SK-N-MC (cell line): ENCODE measurements at regions not wholly inside any gene's neighbourhood (a gene's known extent, or its start where the extent isn't known, plus 50 kb on each side); places are given as distances from the start of the nearest gene placed in this dataset.

Experiments used
- DNase-seq: peaks from one replicate; pipeline ENCODE4 v3.0.0-alpha.2; 2011; ENCODE audit warnings: low read depth, low spot score
- H3K27ac ChIP-seq: fragments of 200-600 bp; sonication (generic); 2 replicates; pipeline ENCODE4 v1.5.1; 2016; ENCODE audit warnings: mixed run types
- H3K36me3 ChIP-seq: fragments of 200-600 bp; sonication (generic); 2 replicates; pipeline ENCODE4 v1.6.1; 2017; ENCODE audit warnings: antibody characterized with exemption, low read length, mixed read lengths; ENCODE audit not compliant: insufficient read depth
- H3K4me3 ChIP-seq: fragments of 200-600 bp; sonication (generic); 2 replicates; pipeline ENCODE4 v1.5.1; 2016
- H3K9ac ChIP-seq: fragments of 200-600 bp; sonication (generic); 2 replicates; pipeline ENCODE4 v1.8.0; 2017; ENCODE audit warnings: mixed run types, mixed read lengths; ENCODE audit not compliant: insufficient read length
- H3K9me3 ChIP-seq: fragments of 200-600 bp; sonication (generic); 2 replicates; pipeline ENCODE4 v1.6.1; 2017; ENCODE audit warnings: low read depth, mild to moderate bottlenecking, antibody characterized with exemption, low read length, moderate library complexity, mixed read lengths
- EZH2 ChIP-seq: fragments of 200-600 bp; sonication (generic); IDR thresholded peaks from one replicate; pipeline ENCODE4 v1.6.1; 2017; ENCODE audit warnings: antibody characterized with exemption
- FOXP2 ChIP-seq: optimal IDR thresholded peaks from 2 replicates; pipeline ENCODE3; 2011; ENCODE audit warnings: mild to moderate bottlenecking, moderate library complexity; ENCODE audit not compliant: insufficient read depth; ENCODE audit errors: extremely low read length, control extremely low read depth
- POLR2AphosphoS5 ChIP-seq: IDR thresholded peaks from 2 replicates; pipeline ENCODE4 v1.6.1; 2012; ENCODE audit warnings: mild to moderate bottlenecking, low read depth, low read length, borderline replicate concordance

DNA sequence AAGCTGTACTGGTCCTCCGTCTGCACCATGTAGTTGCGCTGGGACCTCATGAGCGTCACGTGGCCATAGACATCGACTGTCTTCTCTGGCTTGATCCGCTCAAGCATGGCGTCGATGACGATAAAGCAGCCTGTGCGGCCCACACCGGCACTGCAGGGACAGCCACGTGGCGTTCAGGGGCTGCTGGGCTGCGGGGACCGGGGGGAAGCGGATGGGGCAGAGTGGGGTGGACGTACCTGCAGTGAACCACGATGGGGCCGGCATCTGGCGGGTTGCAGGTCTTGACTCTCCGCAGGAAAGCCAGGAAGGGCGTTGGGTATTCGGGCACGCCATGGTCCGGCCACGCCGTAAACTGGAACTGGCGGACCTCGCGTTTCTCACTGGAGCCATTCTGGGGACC is 128.5 kb downstream of the PTPRS start:
- DNase-seq: no peak
- no peak overlapping the region for H3K4me3 ChIP-seq
- no peak overlapping the region for H3K9ac ChIP-seq
- TF ChIP-seq POLR2AphosphoS5: no peak
- no peak for TF ChIP-seq EZH2
- no peak for TF ChIP-seq FOXP2
- no peaks in the 10 kb centered on the region for H3K9me3 ChIP-seq
- peaks cover 93% of the 10 kb centered on the region for H3K36me3 ChIP-seq
- H3K27ac ChIP-seq: no peak overlapping the region

DNA sequence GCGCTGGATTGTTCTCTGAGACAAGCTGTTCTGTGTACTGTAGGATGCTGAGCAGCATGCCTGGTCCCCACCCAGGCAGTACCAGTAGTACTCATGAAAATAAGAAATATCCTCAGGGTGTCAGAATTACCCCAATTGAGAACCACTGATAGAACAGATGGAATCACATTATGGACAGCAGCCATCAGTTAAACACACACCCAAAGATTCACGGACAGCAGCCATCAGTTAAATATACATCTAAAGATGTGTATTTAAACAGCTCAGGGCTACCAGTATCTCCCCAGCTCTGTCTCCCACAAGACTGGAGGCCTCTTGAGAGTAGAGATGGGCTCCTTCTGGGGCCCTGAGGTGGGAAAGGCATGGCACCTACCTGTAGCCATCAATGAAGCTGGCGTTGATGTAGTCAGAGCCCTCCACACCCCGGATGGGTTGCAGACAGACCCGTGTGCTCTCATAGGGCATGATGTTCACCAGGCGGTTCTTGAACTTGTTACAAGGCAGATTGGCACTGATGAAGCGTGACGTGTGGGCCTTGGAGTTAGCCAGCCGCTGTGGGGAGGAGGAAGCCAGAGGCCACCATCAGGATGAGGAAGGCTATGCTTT is 129.3 kb downstream of the PTPRS start:
- Histone ChIP-seq H3K4me3 (no peak overlapping the region), H3K27ac (no peak overlapping the region), H3K36me3 (peaks cover 85% of the 10 kb centered on the region), H3K9ac (no peak overlapping the region), H3K9me3 (no peaks in the 10 kb centered on the region)
- no peak for TF ChIP-seq POLR2AphosphoS5
- no peak for TF ChIP-seq FOXP2
- TF ChIP-seq EZH2: no peak
- DNase-seq: no peak

DNA sequence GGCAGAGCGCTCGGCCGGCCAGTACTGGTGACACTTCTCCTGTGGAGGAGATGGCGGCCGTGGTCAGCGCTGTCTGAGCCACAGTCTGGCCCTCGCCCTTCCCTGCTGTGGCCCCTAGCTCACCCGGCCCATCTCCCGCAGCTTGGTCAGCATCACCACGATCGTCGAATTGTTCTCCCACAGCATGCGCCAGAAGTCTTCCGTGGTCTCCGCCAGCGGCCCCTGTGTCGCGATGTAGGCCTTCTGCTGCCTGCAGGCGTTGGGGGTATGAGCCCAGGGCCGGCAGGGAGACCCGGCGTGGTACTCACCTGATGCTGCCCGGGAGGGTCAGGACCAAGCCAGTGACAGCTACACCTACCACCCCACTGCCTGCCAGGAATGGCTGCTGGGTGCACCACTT is 130.1 kb downstream of the PTPRS start:
- no peak overlapping the region for H3K9ac ChIP-seq
- TF ChIP-seq FOXP2: no peak
- no peak for TF ChIP-seq POLR2AphosphoS5
- no peak for TF ChIP-seq EZH2
- DNase-seq: no peak
- no peaks in the 10 kb centered on the region for H3K9me3 ChIP-seq
- peaks cover 78% of the 10 kb centered on the region for H3K36me3 ChIP-seq
- H3K4me3 ChIP-seq: no peak overlapping the region
- no peak overlapping the region for H3K27ac ChIP-seq

DNA sequence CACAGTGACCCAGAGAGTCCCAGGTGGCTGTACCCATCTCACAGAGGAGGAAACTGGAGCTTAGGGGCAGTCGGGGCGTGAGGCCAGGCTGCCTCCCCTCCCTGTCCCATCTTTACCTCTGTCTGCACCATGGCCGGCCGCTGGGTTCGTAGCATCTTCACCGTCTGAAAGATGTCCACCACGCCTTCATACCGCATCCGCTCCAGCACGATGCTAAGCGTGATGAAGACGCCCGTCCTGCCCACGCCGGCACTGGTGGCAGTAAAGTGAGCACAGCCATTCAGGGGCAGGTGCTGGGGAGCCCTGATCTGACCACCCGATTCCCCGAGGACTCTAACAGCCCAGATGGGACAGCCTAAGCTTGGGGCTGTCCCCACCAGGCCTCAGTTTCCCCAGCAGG is 132.8 kb downstream of the PTPRS start:
- Histone ChIP-seq H3K4me3 (no peak overlapping the region), H3K9me3 (no peaks in the 10 kb centered on the region), H3K27ac (no peak overlapping the region), H3K9ac (no peak overlapping the region), H3K36me3 (peaks cover 58% of the 10 kb centered on the region)
- TF ChIP-seq POLR2AphosphoS5 (no peak), EZH2 (no peak), FOXP2 (no peak)
- DNase-seq: no peak

DNA sequence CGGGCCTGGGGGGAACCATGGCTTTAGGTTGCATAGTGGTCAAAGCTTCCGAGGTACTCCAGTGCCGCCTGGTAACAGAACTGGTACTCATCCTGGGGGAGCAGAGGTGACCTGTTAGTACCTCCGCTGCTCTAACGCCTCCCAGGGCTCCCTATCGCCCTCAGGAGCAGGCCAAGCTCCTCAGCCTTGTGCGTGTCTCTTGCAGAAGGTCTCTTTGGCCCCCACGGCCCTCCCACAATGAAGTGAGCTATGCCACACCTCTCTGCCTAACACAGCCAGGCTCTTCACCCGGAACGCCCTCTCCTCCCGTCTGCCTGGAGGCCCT is 133.9 kb downstream of the PTPRS start:
- Histone ChIP-seq H3K4me3 (no peak overlapping the region), H3K36me3 (peaks cover 48% of the 10 kb centered on the region), H3K27ac (no peak overlapping the region), H3K9me3 (no peaks in the 10 kb centered on the region), H3K9ac (no peak overlapping the region)
- no peak for TF ChIP-seq POLR2AphosphoS5
- no peak for TF ChIP-seq EZH2
- TF ChIP-seq FOXP2: no peak
- no peak for DNase-seq

GRCh38 chr19:5205937-5206750 is 134.5 kb downstream of the PTPRS start:
- Histone ChIP-seq H3K36me3 (peaks cover 42% of the 10 kb centered on the region), H3K4me3 (no peak overlapping the region), H3K9me3 (no peaks in the 10 kb centered on the region), H3K27ac (no peak overlapping the region), H3K9ac (no peak overlapping the region)
- DNase-seq: no peak
- TF ChIP-seq POLR2AphosphoS5 (no peak), EZH2 (no peak), FOXP2 (no peak)

GRCh38 chr19:5205381-5205780 is 135.2 kb downstream of the PTPRS start:
- no peak for TF ChIP-seq EZH2
- no peak for TF ChIP-seq FOXP2
- no peak for TF ChIP-seq POLR2AphosphoS5
- Histone ChIP-seq H3K4me3 (no peak overlapping the region), H3K36me3 (peaks cover 34% of the 10 kb centered on the region; the same call in 1 of the 2 replicates), H3K9ac (no peak overlapping the region), H3K9me3 (0 out of 2 replicates have a peak, but pooled peaks cover 4% of the 10 kb centered on the region), H3K27ac (no peak overlapping the region)
- no peak for DNase-seq

DNA sequence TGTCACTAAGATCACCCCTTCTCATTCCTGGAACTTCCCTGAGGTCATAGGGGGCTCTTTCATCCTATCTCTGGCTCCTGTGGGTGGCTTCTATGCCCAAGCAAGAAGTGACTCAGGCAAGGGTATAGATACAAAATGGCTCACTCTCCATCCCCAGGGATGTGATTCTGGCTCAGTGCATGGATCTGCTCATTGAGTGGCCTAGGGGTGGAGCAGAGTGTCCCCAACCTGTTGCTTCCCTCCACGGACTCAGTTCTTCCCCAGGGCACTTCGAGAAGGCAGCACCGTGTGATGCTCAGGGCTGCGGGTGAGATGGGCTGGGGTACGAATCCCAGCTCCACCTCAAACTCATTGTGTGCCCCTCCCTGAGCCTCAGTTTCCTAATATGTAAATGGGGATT is 136.4 kb downstream of the PTPRS start:
- DNase-seq: no peak
- Histone ChIP-seq H3K27ac (no peak overlapping the region), H3K4me3 (no peak overlapping the region), H3K9ac (no peak overlapping the region), H3K9me3 (0 out of 2 replicates have a peak, but pooled peaks cover 4% of the 10 kb centered on the region), H3K36me3 (peaks cover 23% of the 10 kb centered on the region; the same call in 1 of the 2 replicates)
- TF ChIP-seq EZH2: no peak
- TF ChIP-seq POLR2AphosphoS5: no peak
- TF ChIP-seq FOXP2: no peak
